Esophagus muscularis mucosa (tissue), 4 donors: ENCODE measurements at regions not wholly inside any gene's neighbourhood (a gene's known extent, or its start where the extent isn't known, plus 50 kb on each side); places are given as distances from the start of the nearest gene placed in this dataset.

Source experiments
- CTCF ChIP-seq, 3 experiments: fragments of 200-600 bp in 2 of 3; fragments of 450-650 bp in 1 of 3; sonication (generic) in 2 of 3; IDR thresholded peaks; one replicate each; pipeline ENCODE4 v1.5.1; 2017 to 2019; ENCODE audit warnings: antibody characterized with exemption in 3 of 3, mild to moderate bottlenecking in 2 of 3, moderate library complexity in 1 of 3
- EP300 ChIP-seq: sonication (generic); formaldehyde crosslinking; IDR thresholded peaks from one replicate; pipeline ENCODE4 v1.6.1; 2017; ENCODE audit warnings: antibody characterized with exemption
- POLR2A ChIP-seq: fragments of 450-650 bp; IDR thresholded peaks from one replicate; pipeline ENCODE4 v1.6.1; 2017; ENCODE audit warnings: antibody characterized with exemption, moderate library complexity, mild to moderate bottlenecking, low read depth
- POLR2AphosphoS5 ChIP-seq, 2 donors: sonication (generic); formaldehyde crosslinking; IDR thresholded peaks; one replicate each; pipeline ENCODE4 v1.6.1; 2017; ENCODE audit warnings: antibody characterized with exemption in 2 of 2

GRCh38 chr12:97801471-97802059, 339.0 kb downstream of the RMST start:
- TF ChIP-seq CTCF (IDR thresholded peaks at IDR 0.05) (no peak), EP300 (no peak), POLR2A (no peak), POLR2AphosphoS5 (IDR thresholded peaks at IDR 0.05) (no peak)
